GM21447 (cell line): ENCODE measurements at regions not wholly inside any gene's neighbourhood (a gene's known extent, or its start where the extent isn't known, plus 50 kb on each side); places are given as distances from the start of the nearest gene placed in this dataset.
"Not testable (repeated sequence)": the region's sequence is repeated elsewhere in the genome, so short reads cannot be mapped to it uniquely, and the experiment has no call there.

ENCODE experiments used
- ATAC-seq: cut with Tn5 transposase; IDR thresholded peaks from one replicate; pipeline ENCODE4 v1.9.1; 2021; ENCODE audit not compliant: unreplicated experiment

- not testable (repeated sequence) for ATAC-seq
Observed at GRCh38 chr11:90282551-90283071, 59.8 kb upstream of the CHORDC1 start.

- no peak for ATAC-seq
Observed at GRCh38 chr11:90274362-90274761, 51.5 kb upstream of the CHORDC1 start.
